NCI-H187 treated with DMSO at 0.1 percent for 48 hours (cell line): ENCODE measurements at regions not wholly inside any gene's neighbourhood (a gene's known extent, or its start where the extent isn't known, plus 50 kb on each side); places are given as distances from the start of the nearest gene placed in this dataset.

Experiments used
- DNase-seq: peaks from one replicate; lab custom pipeline; 2025; lab: John Stamatoyannopoulos, UW

DNA sequence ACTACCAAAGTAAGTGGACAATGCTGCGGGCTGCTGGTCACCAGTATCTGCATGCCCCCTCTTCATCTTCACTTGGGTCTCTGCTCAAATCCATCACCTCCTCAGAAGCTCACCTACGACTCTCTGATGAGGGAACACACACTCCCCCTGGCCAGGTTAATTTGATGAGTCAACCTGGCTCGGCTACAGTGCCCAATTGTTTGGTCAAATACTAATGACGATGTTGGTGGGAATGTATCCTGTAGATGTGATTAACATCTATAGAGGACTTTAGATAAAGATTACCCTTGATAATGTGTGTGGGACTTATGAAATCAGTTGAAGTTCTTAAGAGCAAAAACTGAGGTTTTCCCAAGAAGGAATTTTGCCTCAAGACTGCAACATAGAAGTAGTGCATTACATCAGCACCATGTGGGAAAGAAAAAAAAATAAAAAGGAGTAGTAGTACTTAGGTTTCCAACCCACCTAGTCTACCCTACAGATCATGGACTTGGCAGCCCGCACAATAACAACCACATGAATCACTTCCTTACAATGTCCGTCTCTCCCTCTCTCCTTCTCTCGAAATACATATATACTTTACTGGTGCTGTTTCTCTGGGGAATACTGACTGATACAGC lies 467.3 kb downstream of the DNAH5 start:
- no peak for DNase-seq

- no peak for DNase-seq
These were observed 471.6 kb downstream of the DNAH5 start for GRCh38 chr5:13472842-13473241.

- no peak for DNase-seq
These were observed 473.5 kb downstream of the DNAH5 start for GRCh38 chr5:13470975-13471374.

DNA sequence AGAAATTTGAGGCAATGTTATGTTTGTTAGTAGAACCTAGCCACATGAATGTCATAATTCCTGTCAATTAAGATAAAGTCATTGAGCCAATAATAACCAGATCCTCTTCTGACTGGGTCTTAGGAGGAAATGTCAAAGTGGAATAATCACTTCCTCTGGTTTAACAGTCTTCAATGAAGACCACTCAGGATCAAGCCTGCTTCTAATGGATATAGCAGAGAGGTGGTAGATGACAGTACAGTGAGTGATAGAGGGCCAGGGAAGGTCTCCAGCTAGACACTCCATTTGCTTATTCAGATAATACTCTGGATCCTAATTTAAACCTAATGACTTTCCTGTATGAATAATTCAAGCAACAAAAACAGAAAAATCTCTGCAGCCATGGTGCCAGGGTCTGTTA lies 474.2 kb downstream of the DNAH5 start:
- no peak for DNase-seq

DNA sequence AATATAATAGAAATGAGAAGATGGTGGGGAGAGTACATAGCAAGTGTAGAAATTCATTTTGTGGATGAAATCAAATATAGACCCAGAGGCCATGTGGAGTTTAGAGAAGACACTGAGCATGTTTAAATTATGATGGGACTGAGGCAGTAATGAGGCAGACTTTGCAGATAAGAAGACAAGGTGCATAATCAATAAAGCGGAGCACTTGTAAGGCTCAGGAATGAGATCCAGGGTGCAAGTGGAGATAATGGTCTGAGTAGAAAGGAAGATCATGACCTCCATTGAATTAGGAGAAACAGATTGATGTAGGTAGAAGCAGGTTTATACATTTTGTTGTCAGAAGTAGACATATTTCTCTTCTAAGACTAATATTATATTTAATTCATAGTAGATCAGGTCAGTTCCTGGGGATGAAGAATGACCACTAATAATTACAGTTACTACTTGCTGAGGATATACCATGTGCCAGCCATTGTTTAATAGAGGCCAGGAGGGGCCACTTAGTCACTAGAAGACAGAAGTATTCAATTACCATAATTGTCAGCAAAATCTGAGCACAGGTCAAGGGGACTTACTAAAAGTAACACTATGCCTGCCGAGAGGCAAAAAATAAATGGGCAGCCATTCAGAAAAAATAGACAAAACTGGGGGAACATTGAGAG lies 479.8 kb downstream of the DNAH5 start:
- DNase-seq = no peak

- no peak for DNase-seq
These were observed 483.9 kb downstream of the DNAH5 start for GRCh38 chr5:13460587-13460986.

DNA sequence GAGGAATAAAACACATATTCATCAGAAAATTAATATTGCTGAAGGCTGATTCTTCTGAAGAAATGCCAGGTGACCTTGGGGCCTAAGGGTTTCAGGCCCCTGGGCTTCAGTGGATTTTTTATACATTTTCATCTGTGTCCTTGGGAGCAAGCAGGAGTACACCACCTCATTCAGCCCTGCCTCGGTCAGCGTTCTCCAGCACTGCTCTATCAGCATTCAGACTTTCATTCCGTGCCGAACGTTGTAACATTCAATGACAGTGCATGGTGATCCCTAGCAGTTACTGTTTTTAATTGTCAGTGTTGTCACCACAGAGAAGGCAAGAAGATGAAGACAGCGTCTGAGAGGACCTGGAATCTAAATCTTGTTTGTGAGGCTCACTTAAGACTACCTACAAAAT lies 490.4 kb downstream of the DNAH5 start:
- no peak for DNase-seq

- DNase-seq = no peak
These were observed 495.6 kb downstream of the DNAH5 start for GRCh38 chr5:13448843-13449242.

- no peak for DNase-seq
These were observed 505.1 kb downstream of the DNAH5 start for GRCh38 chr5:13439430-13439829.

DNA sequence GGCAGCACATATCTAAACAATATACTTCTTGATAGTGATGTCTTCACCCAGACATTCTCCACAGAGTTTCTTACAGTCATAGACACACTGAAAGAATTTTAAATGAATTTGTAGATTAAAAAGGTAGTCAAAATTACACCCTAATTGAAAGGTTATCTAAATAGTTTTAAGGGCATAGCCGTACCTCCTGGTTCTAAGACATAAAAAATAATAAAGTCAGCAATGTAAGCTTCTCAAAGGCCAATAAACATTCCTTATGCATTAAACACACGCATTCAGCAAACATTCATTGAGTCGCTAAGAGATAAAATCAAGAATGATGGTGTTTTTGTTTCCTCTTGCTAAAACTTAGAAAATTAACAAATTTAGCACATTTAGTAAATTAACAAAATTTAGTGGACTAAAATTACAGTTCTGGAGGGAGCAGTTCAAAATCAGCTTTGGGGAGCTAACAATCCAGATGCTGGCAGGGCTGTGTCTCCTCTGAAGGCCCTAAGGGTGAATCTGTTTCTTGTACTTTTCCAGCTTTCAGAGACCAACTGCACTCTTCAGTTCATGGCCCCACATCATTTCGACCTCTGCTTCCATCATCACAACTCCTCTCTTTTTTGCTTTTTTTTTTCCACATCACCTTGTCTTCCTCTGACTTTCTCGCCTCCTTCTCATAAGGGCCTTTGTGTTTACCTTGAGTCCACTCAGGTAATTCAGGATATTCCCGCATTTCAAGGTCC lies 516.5 kb downstream of the DNAH5 start:
- no peak for DNase-seq

- DNase-seq = no peak
These were observed 532.4 kb downstream of the DNAH5 start for GRCh38 chr5:13412040-13412595.

- no peak for DNase-seq
These were observed 535.9 kb downstream of the DNAH5 start for GRCh38 chr5:13408616-13409015.

GRCh38 chr5:13403351-13403750 lies 541.1 kb downstream of the DNAH5 start:
- DNase-seq = no peak

DNA sequence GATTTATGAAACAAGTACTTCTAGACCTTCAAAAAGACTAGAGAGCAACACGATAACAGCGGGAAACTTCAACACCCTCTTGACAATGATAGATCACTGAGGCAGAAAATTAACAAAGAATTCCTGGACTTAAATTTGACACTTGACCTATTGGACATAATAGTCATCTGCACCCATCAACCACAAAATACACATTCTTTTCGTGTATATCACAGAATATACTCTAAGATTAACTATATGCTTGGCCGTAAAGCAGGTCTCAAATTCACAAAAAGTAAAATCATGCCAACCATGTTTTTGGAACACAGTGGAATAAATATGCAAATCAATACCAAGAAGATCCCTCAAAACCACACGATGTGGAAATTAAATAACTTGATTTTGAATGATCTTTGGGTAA lies 559.4 kb downstream of the DNAH5 start:
- no peak for DNase-seq

GRCh38 chr5:13382232-13382631 lies 562.3 kb downstream of the DNAH5 start:
- DNase-seq = no peak

- no peak for DNase-seq
These were observed 566.4 kb downstream of the DNAH5 start for GRCh38 chr5:13378091-13378490.

GRCh38 chr5:13359344-13359743 lies 585.1 kb downstream of the DNAH5 start:
- DNase-seq = no peak

DNA sequence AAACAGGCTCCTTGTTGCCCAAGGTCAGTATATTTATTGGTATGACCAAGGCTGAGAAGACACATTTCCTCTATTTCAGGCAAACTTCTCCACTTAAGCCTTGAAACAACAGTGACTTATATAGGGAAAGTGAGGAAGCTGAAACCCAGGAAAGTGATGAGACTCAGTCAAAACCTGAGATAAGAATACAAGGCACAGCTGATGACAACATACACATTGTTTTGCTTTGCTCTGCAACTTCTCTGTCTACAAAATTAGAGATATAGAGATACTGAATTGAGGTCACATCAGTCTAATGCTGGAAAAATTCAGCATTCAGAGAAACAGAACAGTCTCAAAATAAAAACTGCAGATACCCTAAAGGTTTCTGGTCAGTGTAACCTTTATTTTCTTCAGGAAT lies 586.1 kb downstream of the DNAH5 start:
- no peak for DNase-seq

DNA sequence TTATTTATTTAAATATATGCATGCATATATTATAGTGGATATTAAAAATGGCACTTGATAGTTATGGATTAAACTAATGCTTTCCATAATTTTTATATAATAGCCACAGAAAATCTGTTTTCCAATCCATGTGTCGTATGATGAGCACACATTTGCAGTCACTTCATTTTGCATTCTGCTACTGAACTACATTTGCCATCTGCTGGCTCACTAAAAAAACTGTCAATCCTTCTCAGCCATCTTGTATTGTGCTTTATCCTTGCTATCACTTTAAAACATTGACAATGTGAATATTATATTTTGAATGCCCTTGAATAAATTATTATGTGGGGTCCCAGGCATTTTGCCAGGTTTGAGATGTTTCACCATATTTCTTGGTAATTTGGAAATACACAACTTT lies 586.6 kb downstream of the DNAH5 start:
- no peak for DNase-seq

DNA sequence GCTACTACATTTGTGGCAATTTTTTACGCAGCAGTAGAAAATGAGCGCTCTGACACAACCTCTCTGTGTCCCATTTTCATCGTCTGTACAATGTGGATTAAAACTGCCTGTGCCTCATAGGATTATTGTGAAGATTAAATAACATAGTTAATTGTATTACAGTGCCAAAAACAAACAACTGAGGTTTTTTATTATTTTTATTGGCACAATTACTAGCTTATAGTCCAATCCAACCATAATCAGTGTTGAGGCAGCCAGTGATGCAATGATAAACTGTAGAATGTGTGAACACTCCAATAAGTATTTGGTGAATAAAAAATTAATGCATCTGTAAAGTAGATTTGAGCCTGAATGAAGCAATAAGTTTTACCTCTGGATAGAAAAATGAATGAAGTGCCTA lies 588.3 kb downstream of the DNAH5 start:
- DNase-seq = no peak

DNA sequence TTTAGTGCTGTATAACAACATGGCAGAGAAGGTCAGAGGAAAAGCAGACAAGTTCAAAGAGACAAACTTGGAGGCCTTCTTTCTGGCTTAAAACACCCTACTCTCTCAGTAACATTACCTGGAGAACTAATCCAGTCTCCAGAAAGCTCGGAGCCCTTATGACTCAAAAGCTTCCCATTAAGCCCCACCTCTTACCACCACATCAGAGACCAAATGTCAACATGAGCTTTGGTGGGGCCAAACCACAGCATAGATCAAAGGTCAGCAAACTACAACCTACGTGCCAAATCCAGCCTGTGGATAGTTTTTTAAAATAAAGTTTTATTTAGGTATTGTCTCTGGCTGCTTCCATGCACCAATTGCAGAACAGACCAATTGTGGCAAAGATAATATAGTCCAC lies 589.9 kb downstream of the DNAH5 start:
- DNase-seq = no peak

- DNase-seq = no peak
These were observed 593.7 kb downstream of the DNAH5 start for GRCh38 chr5:13350767-13351166.

DNA sequence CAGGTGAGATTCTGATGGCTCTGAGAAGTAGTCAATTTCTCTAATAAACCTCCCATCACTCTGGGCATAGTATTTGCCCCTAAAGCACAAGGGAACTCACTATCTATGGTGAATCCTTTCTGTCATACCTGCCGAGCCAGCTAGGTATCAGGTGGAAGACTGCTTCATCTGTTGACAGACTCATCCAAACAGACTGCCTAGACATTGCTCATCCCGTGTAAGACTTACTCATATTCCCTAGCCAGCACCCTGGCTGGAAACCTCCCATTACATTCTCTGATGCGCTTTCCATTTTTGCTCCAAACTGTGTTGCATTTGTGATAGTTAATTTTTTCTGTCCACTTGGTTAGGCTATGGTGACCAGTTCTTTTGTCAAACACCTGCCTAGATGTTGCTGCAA lies 595.9 kb downstream of the DNAH5 start:
- DNase-seq = no peak
